Liver (tissue), 8 donors: ENCODE measurements at regions not wholly inside any gene's neighbourhood (a gene's known extent, or its start where the extent isn't known, plus 50 kb on each side); places are given as distances from the start of the nearest gene placed in this dataset.

Source experiments
- DNase-seq: peaks from one replicate; pipeline ENCODE4 v3.0.0-alpha.2; 2017; ENCODE audit warnings: low spot score
- H3K27ac ChIP-seq, 2 donors: one replicate each; pipeline ENCODE4 v1.7.0; 2013; ENCODE audit warnings: inconsistent platforms in 2 of 2, low read length in 2 of 2, control low read depth in 1 of 2, low read depth in 1 of 2, mild to moderate bottlenecking in 1 of 2
- H3K27me3 ChIP-seq, 4 donors: one replicate each; pipeline versions ENCODE4 v1.6.1 to v1.7.0; 2013; ENCODE audit warnings: low read length in 3 of 4, inconsistent platforms in 1 of 4, mild to moderate bottlenecking in 1 of 4, moderate library complexity in 1 of 4; ENCODE audit not compliant: control insufficient read depth in 4 of 4, insufficient read depth in 4 of 4
- H3K36me3 ChIP-seq, 4 donors: one replicate each; pipeline versions ENCODE4 v1.6.1 to v1.7.0; 2013; ENCODE audit warnings: low read length in 3 of 4, mild to moderate bottlenecking in 3 of 4, low read depth in 1 of 4, moderate library complexity in 1 of 4; ENCODE audit not compliant: control insufficient read depth in 4 of 4, insufficient read depth in 3 of 4
- H3K4me1 ChIP-seq, 4 donors: one replicate each; pipeline versions ENCODE4 v1.6.1 to v1.7.0; 2013; ENCODE audit warnings: low read length in 3 of 4, mild to moderate bottlenecking in 3 of 4, moderate library complexity in 1 of 4; ENCODE audit not compliant: control insufficient read depth in 4 of 4, insufficient read depth in 4 of 4
- H3K4me3 ChIP-seq, 3 donors: one replicate each; pipeline versions ENCODE4 v1.6.1 to v1.7.0; 2013; ENCODE audit warnings: low read length in 3 of 3, control low read depth in 1 of 3, low read depth in 1 of 3, mild to moderate bottlenecking in 1 of 3
- H3K9ac ChIP-seq, 2 donors: one replicate each; pipeline ENCODE4 v1.7.0; 2013; ENCODE audit warnings: low read length in 2 of 2, mild to moderate bottlenecking in 2 of 2, moderate library complexity in 2 of 2, control low read depth in 1 of 2, low read depth in 1 of 2
- H3K9me3 ChIP-seq, 4 donors: one replicate each; pipeline versions ENCODE4 v1.6.1 to v1.7.0; 2013; ENCODE audit warnings: low read length in 3 of 4; ENCODE audit not compliant: control insufficient read depth in 4 of 4
- EGR1 ChIP-seq, 2 donors: IDR thresholded peaks; 2 replicates each; pipeline ENCODE4 v1.6.1; 2016 to 2018; ENCODE audit warnings: antibody characterized with exemption in 2 of 2, low read depth in 2 of 2
- FOXA1 ChIP-seq: IDR thresholded peaks from 2 replicates; pipeline ENCODE4 v1.6.1; 2016; ENCODE audit warnings: antibody characterized with exemption
- FOXA2 ChIP-seq: IDR thresholded peaks from 2 replicates; pipeline ENCODE4 v1.6.1; 2016; ENCODE audit warnings: antibody characterized with exemption
- HNF4G ChIP-seq: IDR thresholded peaks from 2 replicates; pipeline ENCODE4 v1.6.1; 2016; ENCODE audit warnings: antibody characterized with exemption
- RAD21 ChIP-seq, 2 donors: IDR thresholded peaks; 2 replicates each; pipeline ENCODE4 v1.6.1; 2016; ENCODE audit warnings: antibody characterized with exemption in 2 of 2, mild to moderate bottlenecking in 2 of 2
- RXRA ChIP-seq, 2 donors: IDR thresholded peaks; 2 replicates each; pipeline ENCODE4 v1.6.1; 2017 to 2018; ENCODE audit warnings: antibody characterized with exemption in 2 of 2, mild to moderate bottlenecking in 1 of 2
- YY1 ChIP-seq: IDR thresholded peaks from 2 replicates; pipeline ENCODE4 v1.6.1; 2016; ENCODE audit warnings: antibody characterized with exemption, mild to moderate bottlenecking
- WGBS: extraction: QIAGEN DNeasy Blood & Tissue Kit; methylation state at CpG from one replicate; pipeline ENCODE4 v1.1.7; 2013; 5-methylcytosine and 5-hydroxymethylcytosine counted together
- TF ChIP-seq, protein P1 (sequence below): IDR thresholded peaks from 2 replicates; pipeline ENCODE4 v1.6.1; 2016; ENCODE audit warnings: antibody characterized with exemption
- TF ChIP-seq, protein P2 (sequence below): IDR thresholded peaks from 2 replicates; pipeline ENCODE4 v1.6.1; 2016; ENCODE audit warnings: antibody characterized with exemption, mild to moderate bottlenecking
- TF ChIP-seq, protein P3 (sequence below): IDR thresholded peaks from 2 replicates; pipeline ENCODE4 v1.6.1; 2016; ENCODE audit warnings: antibody characterized with exemption
- TF ChIP-seq, protein P4 (sequence below): IDR thresholded peaks from 2 replicates; pipeline ENCODE4 v1.6.1; 2016; ENCODE audit warnings: antibody characterized with exemption
- TF ChIP-seq, protein P5 (sequence below): fragments of 150-350 bp; IDR thresholded peaks from 2 replicates; pipeline ENCODE4 v1.5.1; 2017; ENCODE audit warnings: improper control_type of control experiment, low read depth, low read length; ENCODE audit not compliant: missing input control
- donor health status: healthy.
- donor health status: healthy.
- donor health status: healthy.
- donor health status: healthy.
- donor health status: healthy.

DNA sequence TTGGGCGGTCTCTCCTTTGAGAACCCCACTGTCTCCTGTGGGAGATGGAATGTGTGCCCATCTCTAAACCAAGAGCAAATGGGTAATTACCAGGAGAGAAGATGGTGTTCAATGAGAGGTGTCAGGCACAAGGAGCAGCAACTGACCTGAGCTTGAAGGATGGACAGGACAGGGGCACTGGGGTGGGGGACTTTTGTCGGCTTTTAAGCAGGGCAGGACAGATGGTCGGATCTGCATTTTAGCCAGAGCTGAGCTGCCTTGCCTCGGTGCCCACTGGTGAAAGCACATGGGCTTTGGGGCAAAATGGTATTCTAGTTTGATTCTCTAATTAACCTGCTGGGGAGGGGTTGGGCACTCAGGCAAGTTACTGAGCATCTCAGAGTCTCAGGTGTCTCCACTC, 98.0 kb downstream of the INHBB start (continued):
- TF ChIP-seq, protein P1, sequence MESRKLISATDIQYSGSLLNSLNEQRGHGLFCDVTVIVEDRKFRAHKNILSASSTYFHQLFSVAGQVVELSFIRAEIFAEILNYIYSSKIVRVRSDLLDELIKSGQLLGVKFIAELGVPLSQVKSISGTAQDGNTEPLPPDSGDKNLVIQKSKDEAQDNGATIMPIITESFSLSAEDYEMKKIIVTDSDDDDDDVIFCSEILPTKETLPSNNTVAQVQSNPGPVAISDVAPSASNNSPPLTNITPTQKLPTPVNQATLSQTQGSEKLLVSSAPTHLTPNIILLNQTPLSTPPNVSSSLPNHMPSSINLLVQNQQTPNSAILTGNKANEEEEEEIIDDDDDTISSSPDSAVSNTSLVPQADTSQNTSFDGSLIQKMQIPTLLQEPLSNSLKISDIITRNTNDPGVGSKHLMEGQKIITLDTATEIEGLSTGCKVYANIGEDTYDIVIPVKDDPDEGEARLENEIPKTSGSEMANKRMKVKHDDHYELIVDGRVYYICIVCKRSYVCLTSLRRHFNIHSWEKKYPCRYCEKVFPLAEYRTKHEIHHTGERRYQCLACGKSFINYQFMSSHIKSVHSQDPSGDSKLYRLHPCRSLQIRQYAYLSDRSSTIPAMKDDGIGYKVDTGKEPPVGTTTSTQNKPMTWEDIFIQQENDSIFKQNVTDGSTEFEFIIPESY, result no peak
- TF ChIP-seq, protein P2, sequence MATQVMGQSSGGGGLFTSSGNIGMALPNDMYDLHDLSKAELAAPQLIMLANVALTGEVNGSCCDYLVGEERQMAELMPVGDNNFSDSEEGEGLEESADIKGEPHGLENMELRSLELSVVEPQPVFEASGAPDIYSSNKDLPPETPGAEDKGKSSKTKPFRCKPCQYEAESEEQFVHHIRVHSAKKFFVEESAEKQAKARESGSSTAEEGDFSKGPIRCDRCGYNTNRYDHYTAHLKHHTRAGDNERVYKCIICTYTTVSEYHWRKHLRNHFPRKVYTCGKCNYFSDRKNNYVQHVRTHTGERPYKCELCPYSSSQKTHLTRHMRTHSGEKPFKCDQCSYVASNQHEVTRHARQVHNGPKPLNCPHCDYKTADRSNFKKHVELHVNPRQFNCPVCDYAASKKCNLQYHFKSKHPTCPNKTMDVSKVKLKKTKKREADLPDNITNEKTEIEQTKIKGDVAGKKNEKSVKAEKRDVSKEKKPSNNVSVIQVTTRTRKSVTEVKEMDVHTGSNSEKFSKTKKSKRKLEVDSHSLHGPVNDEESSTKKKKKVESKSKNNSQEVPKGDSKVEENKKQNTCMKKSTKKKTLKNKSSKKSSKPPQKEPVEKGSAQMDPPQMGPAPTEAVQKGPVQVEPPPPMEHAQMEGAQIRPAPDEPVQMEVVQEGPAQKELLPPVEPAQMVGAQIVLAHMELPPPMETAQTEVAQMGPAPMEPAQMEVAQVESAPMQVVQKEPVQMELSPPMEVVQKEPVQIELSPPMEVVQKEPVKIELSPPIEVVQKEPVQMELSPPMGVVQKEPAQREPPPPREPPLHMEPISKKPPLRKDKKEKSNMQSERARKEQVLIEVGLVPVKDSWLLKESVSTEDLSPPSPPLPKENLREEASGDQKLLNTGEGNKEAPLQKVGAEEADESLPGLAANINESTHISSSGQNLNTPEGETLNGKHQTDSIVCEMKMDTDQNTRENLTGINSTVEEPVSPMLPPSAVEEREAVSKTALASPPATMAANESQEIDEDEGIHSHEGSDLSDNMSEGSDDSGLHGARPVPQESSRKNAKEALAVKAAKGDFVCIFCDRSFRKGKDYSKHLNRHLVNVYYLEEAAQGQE, result no peak
- no peak for TF ChIP-seq EGR1 (IDR thresholded peaks at IDR 0.05; ENCODE audit: low read depth in 2 of 2)
- no peak for TF ChIP-seq RXRA (IDR thresholded peaks at IDR 0.05)
- no peak for TF ChIP-seq FOXA1
- no peak for TF ChIP-seq HNF4G

DNA sequence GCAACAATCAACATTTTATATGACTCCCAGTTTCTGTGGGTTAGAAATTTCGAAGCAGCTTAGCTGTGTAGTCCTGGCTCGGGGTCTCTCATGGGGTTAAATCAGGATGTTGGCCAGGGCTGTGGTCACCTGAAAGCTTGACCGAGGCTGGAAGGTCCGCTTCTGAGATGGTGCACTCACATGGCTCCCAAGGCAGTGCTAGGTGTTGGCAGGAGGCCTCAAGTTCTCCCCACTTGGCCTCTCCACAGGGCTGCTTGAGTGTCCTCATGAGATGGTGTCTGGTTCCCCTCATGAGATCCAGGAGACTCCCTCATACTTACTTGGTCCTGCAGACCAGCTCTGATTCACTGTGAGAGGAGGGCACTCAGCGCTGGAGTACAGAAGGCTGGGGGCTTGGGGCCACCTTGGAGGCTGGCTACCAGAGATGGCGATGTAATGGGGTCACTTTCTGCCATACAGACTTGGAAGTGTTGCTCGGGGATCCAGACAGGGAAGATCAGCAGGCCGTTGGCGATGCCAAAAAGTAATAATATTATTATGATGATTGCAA, 98.8 kb downstream of the INHBB start:
- H3K36me3 ChIP-seq, result no peaks in the 10 kb centered on the region
- peaks cover 7 to 15% (median 9%) of the 10 kb centered on the region in 4 donors for H3K4me1 ChIP-seq
- H3K27me3 ChIP-seq, result no peaks in the 10 kb centered on the region
- no peaks in the 10 kb centered on the region for H3K9me3 ChIP-seq
- no peak overlapping the region for H3K9ac ChIP-seq
- 94% methylated on average over 9 of the region's 9 CpGs for whole genome bisulfite sequencing
- H3K27ac ChIP-seq, result no peak overlapping the region
- no peak for TF ChIP-seq YY1
- DNase-seq, result no peak
- no peak overlapping the region for H3K4me3 ChIP-seq

DNA sequence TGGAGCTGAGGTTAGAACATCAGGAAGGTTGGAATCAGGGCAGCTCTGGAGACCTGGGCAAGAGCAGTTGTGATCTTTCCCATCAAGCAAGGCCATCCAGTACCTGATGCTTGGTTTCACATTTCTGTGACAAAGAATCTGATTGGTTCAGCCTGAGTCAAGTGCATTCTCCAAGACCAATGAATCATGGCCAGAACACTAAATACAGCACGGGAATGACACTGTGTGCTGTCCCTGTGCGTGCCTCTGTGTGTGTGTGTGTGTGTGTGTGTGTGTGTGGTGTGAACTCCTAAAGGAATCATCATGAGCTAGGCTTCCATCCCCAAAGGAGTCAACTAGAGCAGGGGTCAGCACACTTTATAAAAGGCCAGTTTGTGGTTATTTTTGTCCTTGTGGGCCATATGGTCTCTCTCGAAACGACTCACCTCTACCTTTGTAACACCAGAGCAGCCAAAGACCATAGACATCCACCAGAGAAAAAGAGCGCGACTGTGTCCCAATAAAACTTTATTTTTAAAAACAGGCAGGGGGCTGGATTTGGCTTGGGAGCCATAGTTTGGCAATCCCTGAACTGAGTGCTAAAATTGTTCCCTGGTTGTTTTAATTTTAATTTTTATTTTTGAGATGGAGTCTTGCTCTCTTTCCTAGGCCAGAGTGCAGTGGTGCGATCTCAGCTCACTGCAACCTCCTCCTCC, 99.7 kb downstream of the INHBB start:
- Histone ChIP-seq H3K27ac (no peak overlapping the region), H3K9me3 (no peaks in the 10 kb centered on the region), H3K36me3 (no peaks in the 10 kb centered on the region), H3K9ac (no peak overlapping the region), H3K27me3 (no peaks in the 10 kb centered on the region), H3K4me3 (no peak overlapping the region), H3K4me1 (peaks cover 7 to 15% (median 9%) of the 10 kb centered on the region in 4 donors)
- 94% methylated on average over 7 of the region's 7 CpGs for WGBS
- TF ChIP-seq, protein P3, sequence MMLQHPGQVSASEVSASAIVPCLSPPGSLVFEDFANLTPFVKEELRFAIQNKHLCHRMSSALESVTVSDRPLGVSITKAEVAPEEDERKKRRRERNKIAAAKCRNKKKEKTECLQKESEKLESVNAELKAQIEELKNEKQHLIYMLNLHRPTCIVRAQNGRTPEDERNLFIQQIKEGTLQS, result no peak
- TF ChIP-seq, protein P4, sequence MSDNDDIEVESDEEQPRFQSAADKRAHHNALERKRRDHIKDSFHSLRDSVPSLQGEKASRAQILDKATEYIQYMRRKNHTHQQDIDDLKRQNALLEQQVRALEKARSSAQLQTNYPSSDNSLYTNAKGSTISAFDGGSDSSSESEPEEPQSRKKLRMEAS, result no peak
- TF ChIP-seq HNF4G (no peak), FOXA1 (no peak), RXRA (IDR thresholded peaks at IDR 0.05) (no peak), RAD21 (IDR thresholded peaks at IDR 0.05) (no peak), YY1 (no peak), FOXA2 (no peak)
- TF ChIP-seq, protein P1, result no peak
- TF ChIP-seq, protein P2, result no peak
- TF ChIP-seq, protein P5, sequence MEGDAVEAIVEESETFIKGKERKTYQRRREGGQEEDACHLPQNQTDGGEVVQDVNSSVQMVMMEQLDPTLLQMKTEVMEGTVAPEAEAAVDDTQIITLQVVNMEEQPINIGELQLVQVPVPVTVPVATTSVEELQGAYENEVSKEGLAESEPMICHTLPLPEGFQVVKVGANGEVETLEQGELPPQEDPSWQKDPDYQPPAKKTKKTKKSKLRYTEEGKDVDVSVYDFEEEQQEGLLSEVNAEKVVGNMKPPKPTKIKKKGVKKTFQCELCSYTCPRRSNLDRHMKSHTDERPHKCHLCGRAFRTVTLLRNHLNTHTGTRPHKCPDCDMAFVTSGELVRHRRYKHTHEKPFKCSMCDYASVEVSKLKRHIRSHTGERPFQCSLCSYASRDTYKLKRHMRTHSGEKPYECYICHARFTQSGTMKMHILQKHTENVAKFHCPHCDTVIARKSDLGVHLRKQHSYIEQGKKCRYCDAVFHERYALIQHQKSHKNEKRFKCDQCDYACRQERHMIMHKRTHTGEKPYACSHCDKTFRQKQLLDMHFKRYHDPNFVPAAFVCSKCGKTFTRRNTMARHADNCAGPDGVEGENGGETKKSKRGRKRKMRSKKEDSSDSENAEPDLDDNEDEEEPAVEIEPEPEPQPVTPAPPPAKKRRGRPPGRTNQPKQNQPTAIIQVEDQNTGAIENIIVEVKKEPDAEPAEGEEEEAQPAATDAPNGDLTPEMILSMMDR, result no peak
- DNase-seq, result no peak
